Rectal smooth muscle tissue (tissue), 1 donor: ENCODE measurements at regions not wholly inside any gene's neighbourhood (a gene's known extent, or its start where the extent isn't known, plus 50 kb on each side); places are given as distances from the start of the nearest gene placed in this dataset.

Experiments
- H3K27ac ChIP-seq: one replicate; pipeline ENCODE4 v1.7.0; 2013; ENCODE audit warnings: low read depth, low read length, inconsistent platforms
- H3K27me3 ChIP-seq: one replicate; pipeline ENCODE4 v1.7.0; 2013; ENCODE audit warnings: low read length; ENCODE audit not compliant: control insufficient read depth, insufficient read depth
- H3K36me3 ChIP-seq: one replicate; pipeline ENCODE4 v1.7.0; 2013; ENCODE audit warnings: low read length; ENCODE audit not compliant: control insufficient read depth, insufficient read depth
- H3K4me1 ChIP-seq: one replicate; pipeline ENCODE4 v1.7.0; 2013; ENCODE audit warnings: low read length; ENCODE audit not compliant: control insufficient read depth, insufficient read depth
- H3K4me3 ChIP-seq: one replicate; pipeline ENCODE4 v1.7.0; 2013; ENCODE audit warnings: low read length
- H3K9ac ChIP-seq: one replicate; pipeline ENCODE4 v1.7.0; 2013; ENCODE audit warnings: low read length

DNA sequence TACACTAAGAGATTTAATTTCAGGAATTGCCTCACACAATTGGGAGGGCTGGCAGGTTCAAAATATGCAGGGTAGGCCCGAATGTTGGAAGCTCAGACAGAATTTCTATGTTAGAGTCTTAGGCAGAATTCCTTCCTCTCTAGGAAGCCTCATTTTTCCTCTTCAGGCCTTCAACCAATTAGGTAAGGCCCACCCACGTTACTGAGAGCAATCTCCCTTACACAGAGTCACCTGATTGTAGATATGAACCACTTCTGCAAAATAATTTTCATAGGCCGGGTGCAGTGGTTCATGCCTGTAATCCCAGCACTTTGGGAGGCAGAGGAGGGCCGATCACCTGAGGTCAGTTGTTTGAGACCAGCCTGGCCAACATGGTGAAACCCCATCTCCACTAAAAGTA lies 50.2 kb upstream of the HIVEP1 start:
- no peaks in the 10 kb centered on the region for H3K4me1 ChIP-seq
- H3K4me3 ChIP-seq: no peak overlapping the region
- no peaks in the 10 kb centered on the region for H3K27me3 ChIP-seq
- no peak overlapping the region for H3K9ac ChIP-seq
- H3K36me3 ChIP-seq: no peaks in the 10 kb centered on the region
- H3K27ac ChIP-seq: no peak overlapping the region

DNA sequence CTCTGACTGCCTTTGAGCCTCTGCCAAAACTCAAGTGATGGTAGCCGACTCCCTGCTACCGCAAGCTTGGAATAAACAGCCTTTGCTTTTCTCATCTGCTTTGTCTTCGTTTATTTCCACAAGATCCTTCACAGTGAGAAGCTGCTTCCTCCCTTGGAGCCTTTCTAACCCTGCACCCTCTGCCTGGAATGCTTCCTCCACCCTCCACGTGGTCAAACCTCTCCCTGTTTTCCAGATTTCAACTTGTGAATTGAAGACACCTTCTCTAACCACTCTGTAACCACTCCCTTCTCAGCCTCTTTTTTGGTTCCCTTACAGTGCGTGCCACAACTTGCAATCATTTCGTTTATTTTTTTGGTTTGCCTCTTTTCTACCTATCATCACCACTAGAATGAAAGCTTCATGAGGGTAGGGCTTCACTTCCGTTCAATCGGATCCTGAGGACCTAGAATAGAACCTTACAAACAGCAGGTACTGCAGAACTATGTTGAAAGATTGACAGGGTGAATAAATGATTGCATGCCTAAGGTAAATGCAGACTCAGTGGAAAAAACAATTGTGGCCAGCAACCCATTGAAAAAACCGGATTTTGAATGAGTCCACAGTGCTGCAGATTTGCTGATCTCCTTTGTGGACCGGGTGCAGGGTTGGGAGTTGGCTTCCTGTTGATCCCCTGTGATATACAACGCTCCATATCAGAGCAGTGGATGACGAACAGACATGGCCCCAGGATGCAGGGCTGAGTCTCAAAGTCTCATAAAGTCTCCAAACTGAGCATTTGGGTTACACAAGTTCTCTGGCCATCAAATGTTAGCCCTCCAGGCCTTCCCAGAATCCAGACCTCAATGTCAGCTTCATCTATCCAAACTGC lies 51.0 kb upstream of the HIVEP1 start:
- Histone ChIP-seq H3K36me3 (no peaks in the 10 kb centered on the region), H3K9ac (no peak overlapping the region), H3K4me3 (no peak overlapping the region), H3K27ac (no peak overlapping the region), H3K27me3 (no peaks in the 10 kb centered on the region), H3K4me1 (no peaks in the 10 kb centered on the region)

DNA sequence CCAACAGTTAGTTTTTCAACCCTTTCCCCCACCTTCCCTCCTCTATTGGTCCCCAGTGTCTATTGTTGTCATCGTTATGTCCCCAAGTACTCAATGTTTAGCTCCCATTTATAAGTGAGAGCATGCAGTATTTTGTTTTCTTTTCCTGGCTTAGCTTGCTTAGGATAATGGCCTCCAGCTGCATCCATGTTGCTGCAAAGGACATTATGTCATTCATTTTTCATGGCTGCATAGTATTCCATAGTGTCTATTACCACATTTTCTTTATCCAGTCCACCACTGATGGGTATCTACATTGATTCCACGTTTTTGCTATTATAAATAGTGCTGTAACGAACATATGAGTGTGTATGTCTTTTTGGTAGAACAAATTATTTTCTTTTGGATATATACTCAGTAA lies 55.3 kb upstream of the HIVEP1 start:
- no peak overlapping the region for H3K9ac ChIP-seq
- H3K27ac ChIP-seq: no peak overlapping the region
- H3K4me1 ChIP-seq: no peaks in the 10 kb centered on the region
- H3K36me3 ChIP-seq: no peaks in the 10 kb centered on the region
- H3K27me3 ChIP-seq: no peaks in the 10 kb centered on the region
- H3K4me3 ChIP-seq: no peak overlapping the region

GRCh38 chr6:11953641-11954040 lies 58.5 kb upstream of the HIVEP1 start:
- no peak overlapping the region for H3K4me3 ChIP-seq
- no peaks in the 10 kb centered on the region for H3K27me3 ChIP-seq
- H3K4me1 ChIP-seq: no peaks in the 10 kb centered on the region
- H3K36me3 ChIP-seq: no peaks in the 10 kb centered on the region
- no peak overlapping the region for H3K9ac ChIP-seq
- H3K27ac ChIP-seq: no peak overlapping the region

- H3K36me3 ChIP-seq: no peaks in the 10 kb centered on the region
- no peak overlapping the region for H3K27ac ChIP-seq
- H3K4me1 ChIP-seq: no peaks in the 10 kb centered on the region
- H3K27me3 ChIP-seq: no peaks in the 10 kb centered on the region
- H3K4me3 ChIP-seq: no peak overlapping the region
- H3K9ac ChIP-seq: no peak overlapping the region
Observed at GRCh38 chr6:11952316-11952715, 59.8 kb upstream of the HIVEP1 start.

DNA sequence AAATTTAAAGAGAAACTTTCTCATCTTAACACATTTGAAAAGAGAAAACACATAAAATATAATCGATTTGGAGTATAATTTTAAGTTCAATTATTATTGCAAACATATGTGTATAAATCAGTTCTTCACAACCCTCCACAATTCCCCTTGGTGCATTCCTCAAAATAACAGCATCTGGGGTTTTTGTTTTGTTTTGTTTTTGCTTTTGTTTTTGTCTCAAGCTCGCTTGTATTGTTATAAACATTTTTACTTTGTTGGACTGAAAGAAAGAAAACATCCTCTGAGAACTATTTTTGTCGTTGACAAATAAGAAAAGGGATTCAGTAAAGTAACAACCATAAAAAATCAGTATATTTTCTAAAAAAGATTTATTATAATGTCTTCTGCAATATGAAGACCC lies 60.2 kb upstream of the HIVEP1 start:
- Histone ChIP-seq H3K36me3 (no peaks in the 10 kb centered on the region), H3K4me1 (no peaks in the 10 kb centered on the region), H3K27me3 (no peaks in the 10 kb centered on the region), H3K4me3 (no peak overlapping the region), H3K9ac (no peak overlapping the region), H3K27ac (no peak overlapping the region)

- Histone ChIP-seq H3K4me1 (no peaks in the 10 kb centered on the region), H3K36me3 (no peaks in the 10 kb centered on the region), H3K4me3 (no peak overlapping the region), H3K27me3 (no peaks in the 10 kb centered on the region), H3K9ac (no peak overlapping the region), H3K27ac (no peak overlapping the region)
Observed at GRCh38 chr6:11950109-11950508, 62.0 kb upstream of the HIVEP1 start.

DNA sequence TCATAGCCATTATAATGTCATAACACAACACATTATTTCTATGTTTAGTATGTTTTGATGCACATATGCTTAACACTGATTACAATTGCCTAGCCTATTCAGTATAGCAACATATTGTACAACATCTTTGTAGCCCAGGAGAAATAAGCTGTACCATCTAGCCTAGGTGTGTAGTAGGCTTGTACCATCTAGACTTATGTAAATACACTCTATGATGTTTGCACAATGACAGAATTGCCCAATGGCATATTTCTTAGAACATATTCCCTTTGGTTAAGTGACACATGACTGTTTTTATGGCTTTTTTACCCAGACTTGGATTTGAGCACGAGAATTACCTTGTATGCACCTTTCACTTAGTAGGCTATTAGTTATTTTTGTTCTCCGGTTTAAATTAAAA lies 64.5 kb upstream of the HIVEP1 start:
- Histone ChIP-seq H3K27me3 (no peaks in the 10 kb centered on the region), H3K4me1 (no peaks in the 10 kb centered on the region), H3K27ac (no peak overlapping the region), H3K36me3 (no peaks in the 10 kb centered on the region), H3K4me3 (no peak overlapping the region), H3K9ac (no peak overlapping the region)

DNA sequence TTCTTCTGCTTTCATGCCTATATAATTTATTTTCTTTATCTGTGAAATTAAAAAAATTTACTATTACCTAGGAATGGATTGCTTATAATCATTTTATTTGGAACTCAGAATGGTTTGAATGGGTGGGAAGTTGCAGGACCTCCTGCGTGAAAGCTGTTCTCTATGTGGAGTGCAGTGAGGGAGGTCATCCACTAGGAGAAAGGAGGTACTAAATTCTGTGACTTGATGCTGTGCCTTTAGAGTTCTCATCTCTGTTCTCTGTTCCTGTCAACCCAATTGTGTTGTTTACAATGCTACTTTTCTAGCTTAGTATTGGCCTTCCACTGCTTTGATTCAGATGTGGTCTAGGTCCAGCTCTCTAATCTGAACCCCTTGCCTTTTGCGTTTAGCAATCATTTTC lies 65.0 kb upstream of the HIVEP1 start:
- no peak overlapping the region for H3K9ac ChIP-seq
- no peaks in the 10 kb centered on the region for H3K27me3 ChIP-seq
- no peak overlapping the region for H3K27ac ChIP-seq
- H3K36me3 ChIP-seq: no peaks in the 10 kb centered on the region
- no peak overlapping the region for H3K4me3 ChIP-seq
- H3K4me1 ChIP-seq: no peaks in the 10 kb centered on the region

- Histone ChIP-seq H3K4me3 (no peak overlapping the region), H3K27me3 (no peaks in the 10 kb centered on the region), H3K27ac (no peak overlapping the region), H3K9ac (no peak overlapping the region), H3K4me1 (no peaks in the 10 kb centered on the region), H3K36me3 (no peaks in the 10 kb centered on the region)
Observed at GRCh38 chr6:11944111-11944510, 68.0 kb upstream of the HIVEP1 start.

GRCh38 chr6:11943060-11943459 lies 69.1 kb upstream of the HIVEP1 start:
- H3K27ac ChIP-seq: no peak overlapping the region
- no peaks in the 10 kb centered on the region for H3K27me3 ChIP-seq
- H3K4me3 ChIP-seq: no peak overlapping the region

GRCh38 chr6:11942185-11942864 lies 69.8 kb upstream of the HIVEP1 start:
- Histone ChIP-seq H3K9ac (no peak overlapping the region), H3K4me1 (no peaks in the 10 kb centered on the region), H3K27ac (no peak overlapping the region), H3K4me3 (no peak overlapping the region), H3K27me3 (no peaks in the 10 kb centered on the region), H3K36me3 (no peaks in the 10 kb centered on the region)

More at GRCh38 chr6:11943060-11943459, 69.1 kb upstream of the HIVEP1 start:
- no peaks in the 10 kb centered on the region for H3K4me1 ChIP-seq
- no peak overlapping the region for H3K9ac ChIP-seq
- no peaks in the 10 kb centered on the region for H3K36me3 ChIP-seq
